K562 (cell line): ENCODE measurements at regions not wholly inside any gene's neighbourhood (a gene's known extent, or its start where the extent isn't known, plus 50 kb on each side); places are given as distances from the start of the nearest gene placed in this dataset.

Source experiments
- ATAC-seq: fragments of 200-7000 bp; cut with Tn5 transposase; 3 replicates; pipeline ENCODE4 v1.9.1; 2020; ENCODE audit warnings: moderate library complexity
- BruUV-seq: library from RNA; stranded (reverse); fragments of 400-500 nt; replicated peaks from 2 replicates; lab custom pipeline; 2021; lab: Mats Ljungman, UMichigan
- CTCF ChIA-PET: fragments of 300-600 bp; formaldehyde crosslinking; extraction: SDS; loops from one replicate; lab custom pipeline; 2021; ENCODE audit warnings: low intra/inter-chr PET ratio; lab: Yijun Ruan, JAX
- POLR2A ChIA-PET: fragments of 300-600, 350-650 bp; sonication (Branson Sonifier 250); formaldehyde crosslinking; extraction: SDS; loops from one replicate; lab custom pipeline; 2021; ENCODE audit warnings: antibody characterized with exemption, inconsistent platforms; lab: Yijun Ruan, JAX
- DNase-seq, 4 experiments: peaks; one replicate each; pipeline versions ENCODE4 v3.0.0 to v3.0.0-alpha.2; 2011 to 2018; ENCODE audit warnings: low spot score in 3 of 4, mixed read lengths in 3 of 4; ENCODE audit errors: extremely low read depth in 1 of 4
- FAIRE-seq: peaks from 2 replicates; lab custom pipeline; 2011; peaks lifted over from hg19 to GRCh38; lab: Jason Lieb, UNC
- H2AFZ ChIP-seq: 2 replicates; pipeline ENCODE4 v1.6.0; 2011; ENCODE audit warnings: low read depth, low read length, control low read depth, inconsistent platforms
- H3K27ac ChIP-seq: fragments of 200-600 bp; 3 replicates; pipeline ENCODE4 v1.8.0; 2011; ENCODE audit warnings: low read depth, mild to moderate bottlenecking, control low read depth, inconsistent platforms, low read length, moderate library complexity, mixed read lengths; ENCODE audit errors: extremely low read depth
- H3K27me3 ChIP-seq, 2 experiments: fragments of 300-600 bp in 1 of 2; 2 replicates in 1 of 2; 3 replicates in 1 of 2; pipeline versions ENCODE4 v1.6.0 to v1.8.0; 2011; ENCODE audit warnings: inconsistent platforms in 2 of 2, low read length in 2 of 2, mild to moderate bottlenecking in 1 of 2, mixed read lengths in 1 of 2, moderate library complexity in 1 of 2; ENCODE audit not compliant: control insufficient read depth in 2 of 2, insufficient read depth in 2 of 2
- H3K36me3 ChIP-seq: fragments of 300-600 bp; 3 replicates; pipeline ENCODE4 v1.8.0; 2011; ENCODE audit warnings: mild to moderate bottlenecking, low read length, inconsistent platforms; ENCODE audit not compliant: control insufficient read depth, insufficient read depth
- H3K4me1 ChIP-seq, 2 experiments: fragments of 200-600 bp in 1 of 2; replicated peaks in 1 of 2; 2 replicates in 1 of 2; 3 replicates in 1 of 2; pipeline versions ENCODE4 v1.5.1 to v1.8.0; 2011; ENCODE audit warnings: inconsistent platforms in 2 of 2, low read length in 2 of 2, mild to moderate bottlenecking in 1 of 2, mixed read lengths in 1 of 2, moderate library complexity in 1 of 2; ENCODE audit not compliant: control insufficient read depth in 2 of 2, insufficient read depth in 2 of 2
- H3K4me2 ChIP-seq: 2 replicates; pipeline ENCODE4 v1.6.1; 2011; ENCODE audit warnings: low read length, control low read depth, inconsistent platforms, mixed read lengths; ENCODE audit not compliant: insufficient read depth
- H3K4me3 ChIP-seq: fragments of 200-600 bp; sonication (generic), shearing (Covaris generic); 2 replicates; pipeline ENCODE4 v1.5.1; 2016; ENCODE audit warnings: control low read depth, inconsistent platforms
- H3K79me2 ChIP-seq: fragments of 200-600 bp; 3 replicates; pipeline ENCODE4 v1.8.0; 2011; ENCODE audit warnings: low read length, inconsistent platforms; ENCODE audit not compliant: control insufficient read depth, insufficient read depth
- H3K9ac ChIP-seq, 2 experiments: 2 replicates each; pipeline versions ENCODE4 v1.6.0 to v1.6.1; 2011; ENCODE audit warnings: low read depth in 2 of 2, low read length in 2 of 2, control low read depth in 1 of 2, inconsistent platforms in 1 of 2, mild to moderate bottlenecking in 1 of 2, mixed read lengths in 1 of 2; ENCODE audit not compliant: insufficient read depth in 1 of 2
- H3K9me1 ChIP-seq: one replicate; pipeline ENCODE4 v1.6.0; 2011; ENCODE audit warnings: inconsistent platforms, mild to moderate bottlenecking, low read length, moderate library complexity; ENCODE audit not compliant: control insufficient read depth, insufficient read depth
- H3K9me3 ChIP-seq: replicated peaks from 2 replicates; pipeline ENCODE4 v1.5.1; 2011; ENCODE audit warnings: low read depth, low read length, inconsistent platforms; ENCODE audit not compliant: control insufficient read depth, insufficient read depth
- H4K20me1 ChIP-seq: replicated peaks from 2 replicates; pipeline ENCODE4 v1.6.1; 2011; ENCODE audit warnings: low read length, inconsistent platforms, mixed read lengths; ENCODE audit not compliant: control insufficient read depth, insufficient read depth
- EP400 ChIP-seq: fragments of 450-650 bp; IDR thresholded peaks from 2 replicates; pipeline ENCODE4 v1.6.1; 2017; ENCODE audit warnings: antibody characterized with exemption, mild to moderate bottlenecking, moderate library complexity
- HMGXB4 ChIP-seq: sonication (generic); formaldehyde crosslinking; IDR thresholded peaks from 2 replicates; pipeline ENCODE4 v1.8.1; 2023; ENCODE audit warnings: mild to moderate bottlenecking, missing genetic modification reagents
- POLR2AphosphoS2 ChIP-seq: IDR thresholded peaks from 2 replicates; pipeline ENCODE4 v1.6.1; 2012; ENCODE audit warnings: low read length, improper control_type of control experiment
- RFX1 ChIP-seq: fragments of 450-650 bp; IDR thresholded peaks from 2 replicates; pipeline ENCODE4 v1.6.1; 2016; ENCODE audit warnings: mild to moderate bottlenecking, moderate library complexity
- TAL1 ChIP-seq: fragments of 450-650 bp; IDR thresholded peaks from 2 replicates; pipeline ENCODE4 v1.6.1; 2016; ENCODE audit warnings: mild to moderate bottlenecking
- THRA ChIP-seq: fragments of 450-650 bp; IDR thresholded peaks from 2 replicates; pipeline ENCODE4 v1.6.1; 2017; ENCODE audit warnings: mild to moderate bottlenecking, moderate library complexity
- ZNF347 ChIP-seq: fragments of 450-650 bp; formaldehyde crosslinking; IDR thresholded peaks from 2 replicates; pipeline ENCODE4 v1.4.0; 2020; ENCODE audit warnings: low read depth, mild to moderate bottlenecking, moderate library complexity
- WGBS: fragments of 100-300 bp; shearing (Covaris generic); methylation state at CpG from one replicate; pipeline ENCODE4 v1.1.6; 2016; ENCODE audit warnings: low coverage, mixed read lengths; ENCODE audit not compliant: insufficient coverage; ENCODE audit errors: missing lambda C conversion rate; 5-methylcytosine and 5-hydroxymethylcytosine counted together
- in situ Hi-C: fragments of 300-500 bp; cut with MboI; formaldehyde crosslinking; loops from 4 replicates; pipeline ENCODE4 v1.15.0; 2018; ENCODE audit warnings: inconsistent platforms, mixed read lengths
- intact Hi-C: fragments of 100-400 bp; cut with micrococcal nuclease; formaldehyde crosslinking; loops from 2 replicates; pipeline ENCODE4 v1.14.2; 2022
- TF ChIP-seq, protein P1 (sequence below): fragments of 250-450 bp; sonication (Bioruptor Pico); IDR thresholded peaks from 2 replicates; pipeline ENCODE4 v1.9.0; 2021; ENCODE audit warnings: mild to moderate bottlenecking, inconsistent platforms

- Histone ChIP-seq H3K4me1 (no peaks in the 10 kb centered on the region), H3K9ac (no peak overlapping the region), H2AFZ (no peak overlapping the region), H3K9me3 (no peaks in the 10 kb centered on the region), H3K27ac (no peak overlapping the region), H3K9me1 (no peaks in the 10 kb centered on the region), H3K4me3 (no peak overlapping the region), H3K79me2 (no peaks in the 10 kb centered on the region), H3K27me3 (no peaks in the 10 kb centered on the region), H3K4me2 (no peak overlapping the region), H3K36me3 (no peaks in the 10 kb centered on the region), H4K20me1 (no peaks in the 10 kb centered on the region)
- WGBS = 0% methylated on average over 1 of the region's 1 CpG
- in situ Hi-C loops (no loop called here), intact Hi-C loops (no loop called here)
- FAIRE-seq = no peak
- DNase-seq = no peak
- no TSS peak for BruUV-seq
- no peak for ATAC-seq
- POLR2A ChIA-PET = no interaction called here
- CTCF ChIA-PET = no interaction called here
- TF ChIP-seq RFX1 (no peak), TAL1 (no peak), POLR2AphosphoS2 (no peak), HMGXB4 (CRISPR knock-in tag) (no peak), ZNF347 (CRISPR knock-in tag) (no peak), EP400 (no peak), THRA (no peak)
- TF ChIP-seq, protein P1, sequence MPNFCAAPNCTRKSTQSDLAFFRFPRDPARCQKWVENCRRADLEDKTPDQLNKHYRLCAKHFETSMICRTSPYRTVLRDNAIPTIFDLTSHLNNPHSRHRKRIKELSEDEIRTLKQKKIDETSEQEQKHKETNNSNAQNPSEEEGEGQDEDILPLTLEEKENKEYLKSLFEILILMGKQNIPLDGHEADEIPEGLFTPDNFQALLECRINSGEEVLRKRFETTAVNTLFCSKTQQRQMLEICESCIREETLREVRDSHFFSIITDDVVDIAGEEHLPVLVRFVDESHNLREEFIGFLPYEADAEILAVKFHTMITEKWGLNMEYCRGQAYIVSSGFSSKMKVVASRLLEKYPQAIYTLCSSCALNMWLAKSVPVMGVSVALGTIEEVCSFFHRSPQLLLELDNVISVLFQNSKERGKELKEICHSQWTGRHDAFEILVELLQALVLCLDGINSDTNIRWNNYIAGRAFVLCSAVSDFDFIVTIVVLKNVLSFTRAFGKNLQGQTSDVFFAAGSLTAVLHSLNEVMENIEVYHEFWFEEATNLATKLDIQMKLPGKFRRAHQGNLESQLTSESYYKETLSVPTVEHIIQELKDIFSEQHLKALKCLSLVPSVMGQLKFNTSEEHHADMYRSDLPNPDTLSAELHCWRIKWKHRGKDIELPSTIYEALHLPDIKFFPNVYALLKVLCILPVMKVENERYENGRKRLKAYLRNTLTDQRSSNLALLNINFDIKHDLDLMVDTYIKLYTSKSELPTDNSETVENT (CRISPR knock-in tag) = no peak
Observed at GRCh38 chr14:82492157-82492556, 958.5 kb upstream of the SEL1L start.
